ENCODE measurements at regions not wholly inside any gene's neighbourhood (a gene's known extent, or its start where the extent isn't known, plus 50 kb on each side); places are given as distances from the start of the nearest gene placed in this dataset.

DNA sequence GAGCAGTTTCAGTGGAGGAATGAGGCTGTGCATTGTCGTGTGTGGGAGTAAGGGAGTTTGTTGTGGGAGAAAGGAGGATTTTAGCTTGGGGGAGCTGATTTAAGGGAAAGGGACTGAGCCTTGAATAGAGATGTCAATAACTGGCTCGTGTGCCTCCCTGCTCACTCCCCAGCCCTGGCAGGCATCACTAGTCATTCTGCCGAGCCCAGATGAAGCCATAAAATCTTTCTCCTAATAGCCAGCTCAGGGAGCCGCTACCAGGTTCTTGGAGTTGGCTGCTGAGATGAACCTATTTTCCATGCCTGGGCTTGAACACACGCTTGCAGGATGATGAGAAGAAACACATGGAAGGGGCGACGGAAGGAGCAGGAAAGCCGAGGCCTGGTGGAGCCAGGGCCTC is 65.0 kb upstream of the POU3F1 start:
- TF ChIP-seq, protein P1, sequence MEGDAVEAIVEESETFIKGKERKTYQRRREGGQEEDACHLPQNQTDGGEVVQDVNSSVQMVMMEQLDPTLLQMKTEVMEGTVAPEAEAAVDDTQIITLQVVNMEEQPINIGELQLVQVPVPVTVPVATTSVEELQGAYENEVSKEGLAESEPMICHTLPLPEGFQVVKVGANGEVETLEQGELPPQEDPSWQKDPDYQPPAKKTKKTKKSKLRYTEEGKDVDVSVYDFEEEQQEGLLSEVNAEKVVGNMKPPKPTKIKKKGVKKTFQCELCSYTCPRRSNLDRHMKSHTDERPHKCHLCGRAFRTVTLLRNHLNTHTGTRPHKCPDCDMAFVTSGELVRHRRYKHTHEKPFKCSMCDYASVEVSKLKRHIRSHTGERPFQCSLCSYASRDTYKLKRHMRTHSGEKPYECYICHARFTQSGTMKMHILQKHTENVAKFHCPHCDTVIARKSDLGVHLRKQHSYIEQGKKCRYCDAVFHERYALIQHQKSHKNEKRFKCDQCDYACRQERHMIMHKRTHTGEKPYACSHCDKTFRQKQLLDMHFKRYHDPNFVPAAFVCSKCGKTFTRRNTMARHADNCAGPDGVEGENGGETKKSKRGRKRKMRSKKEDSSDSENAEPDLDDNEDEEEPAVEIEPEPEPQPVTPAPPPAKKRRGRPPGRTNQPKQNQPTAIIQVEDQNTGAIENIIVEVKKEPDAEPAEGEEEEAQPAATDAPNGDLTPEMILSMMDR (IDR thresholded peaks at IDR 0.05), result no peak
- no peak for TF ChIP-seq EZH2 (IDR thresholded peaks at IDR 0.05)
